Ureter (tissue), 1 donor: ENCODE measurements at regions not wholly inside any gene's neighbourhood (a gene's known extent, or its start where the extent isn't known, plus 50 kb on each side); places are given as distances from the start of the nearest gene placed in this dataset.

ENCODE experiments used
- DNase-seq: peaks from one replicate; pipeline ENCODE4 v3.0.0-alpha.2; 2020; ENCODE audit warnings: low spot score
- donor health status: DM: yes; HTN: yes; CAD: no.

- DNase-seq, result no peak
These were observed 600.0 kb upstream of the SLC39A10 start for GRCh38 chr2:195057001-195057400.

GRCh38 chr2:195055996-195056395, 601.0 kb upstream of the SLC39A10 start:
- no peak for DNase-seq

GRCh38 chr2:195051401-195051800, 605.6 kb upstream of the SLC39A10 start:
- DNase-seq, result no peak

GRCh38 chr2:195049372-195050031, 607.5 kb upstream of the SLC39A10 start:
- no peak for DNase-seq

GRCh38 chr2:195047955-195048354, 609.1 kb upstream of the SLC39A10 start:
- DNase-seq, result no peak

- DNase-seq, result no peak
These were observed 612.2 kb upstream of the SLC39A10 start for GRCh38 chr2:195044801-195045200.

- DNase-seq, result no peak
These were observed 618.9 kb upstream of the SLC39A10 start for GRCh38 chr2:195038153-195038552.

- no peak for DNase-seq
These were observed 620.0 kb upstream of the SLC39A10 start for GRCh38 chr2:195037045-195037444.

GRCh38 chr2:195031411-195031810, 625.6 kb upstream of the SLC39A10 start:
- DNase-seq, result no peak

- DNase-seq, result no peak
These were observed 627.0 kb upstream of the SLC39A10 start for GRCh38 chr2:195029804-195030654.

GRCh38 chr2:195027947-195028346, 629.1 kb upstream of the SLC39A10 start:
- DNase-seq, result no peak

- DNase-seq, result no peak
These were observed 630.8 kb upstream of the SLC39A10 start for GRCh38 chr2:195026261-195026660.

- no peak for DNase-seq
These were observed 634.6 kb upstream of the SLC39A10 start for GRCh38 chr2:195022508-195022830.

- DNase-seq, result no peak
These were observed 635.1 kb upstream of the SLC39A10 start for GRCh38 chr2:195021711-195022507.

- no peak for DNase-seq
These were observed 638.6 kb upstream of the SLC39A10 start for GRCh38 chr2:195018462-195018861.

- DNase-seq, result no peak
These were observed 639.1 kb upstream of the SLC39A10 start for GRCh38 chr2:195017890-195018289.

- DNase-seq, result no peak
These were observed 640.2 kb upstream of the SLC39A10 start for GRCh38 chr2:195016841-195017240.

- no peak for DNase-seq
These were observed 647.8 kb upstream of the SLC39A10 start for GRCh38 chr2:195009202-195009601.

- no peak for DNase-seq
These were observed 650.2 kb upstream of the SLC39A10 start for GRCh38 chr2:195006856-195007255.

GRCh38 chr2:195003881-195004471, 653.0 kb upstream of the SLC39A10 start:
- DNase-seq, result no peak

GRCh38 chr2:195001924-195002323, 655.1 kb upstream of the SLC39A10 start:
- DNase-seq, result no peak

GRCh38 chr2:194999771-195000170, 657.3 kb upstream of the SLC39A10 start:
- DNase-seq, result no peak
